ENCODE measurements at regions not wholly inside any gene's neighbourhood (a gene's known extent, or its start where the extent isn't known, plus 50 kb on each side); places are given as distances from the start of the nearest gene placed in this dataset.

DNA sequence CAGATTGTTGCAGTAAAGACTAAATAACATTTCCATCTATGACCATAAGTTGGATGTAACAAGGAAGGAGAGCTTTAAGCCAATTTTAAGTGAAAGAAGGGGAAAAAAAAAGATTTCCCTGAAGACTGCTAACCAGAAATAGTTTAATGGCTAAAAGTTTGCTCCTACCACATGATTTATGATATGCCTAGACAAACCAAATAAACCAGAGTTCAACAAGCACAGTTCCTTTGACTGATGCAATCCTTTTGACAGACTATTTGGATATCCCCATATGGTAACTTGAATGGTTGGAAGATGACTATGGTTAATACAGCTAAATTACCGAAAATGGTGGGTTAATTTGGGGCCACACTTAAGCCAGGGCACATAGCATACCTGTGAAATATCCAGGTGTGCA lies 338.5 kb downstream of the CETN3 start:
- TF ChIP-seq, protein P1, sequence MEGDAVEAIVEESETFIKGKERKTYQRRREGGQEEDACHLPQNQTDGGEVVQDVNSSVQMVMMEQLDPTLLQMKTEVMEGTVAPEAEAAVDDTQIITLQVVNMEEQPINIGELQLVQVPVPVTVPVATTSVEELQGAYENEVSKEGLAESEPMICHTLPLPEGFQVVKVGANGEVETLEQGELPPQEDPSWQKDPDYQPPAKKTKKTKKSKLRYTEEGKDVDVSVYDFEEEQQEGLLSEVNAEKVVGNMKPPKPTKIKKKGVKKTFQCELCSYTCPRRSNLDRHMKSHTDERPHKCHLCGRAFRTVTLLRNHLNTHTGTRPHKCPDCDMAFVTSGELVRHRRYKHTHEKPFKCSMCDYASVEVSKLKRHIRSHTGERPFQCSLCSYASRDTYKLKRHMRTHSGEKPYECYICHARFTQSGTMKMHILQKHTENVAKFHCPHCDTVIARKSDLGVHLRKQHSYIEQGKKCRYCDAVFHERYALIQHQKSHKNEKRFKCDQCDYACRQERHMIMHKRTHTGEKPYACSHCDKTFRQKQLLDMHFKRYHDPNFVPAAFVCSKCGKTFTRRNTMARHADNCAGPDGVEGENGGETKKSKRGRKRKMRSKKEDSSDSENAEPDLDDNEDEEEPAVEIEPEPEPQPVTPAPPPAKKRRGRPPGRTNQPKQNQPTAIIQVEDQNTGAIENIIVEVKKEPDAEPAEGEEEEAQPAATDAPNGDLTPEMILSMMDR (IDR thresholded peaks at IDR 0.05; ENCODE audit: insufficient read depth, low read length, poor library complexity, severe bottlenecking): no peak
- no peak for TF ChIP-seq EZH2phosphoT487 (conservative IDR thresholded peaks at IDR 0.05; ENCODE audit: low read length)

Measured in SU-DHL-6 (cell line).